SKM-1 treated with dmso at 0.1 percent for 144 hours (cell line): ENCODE measurements at regions not wholly inside any gene's neighbourhood (a gene's known extent, or its start where the extent isn't known, plus 50 kb on each side); places are given as distances from the start of the nearest gene placed in this dataset.
"Not testable (repeated sequence)": the region's sequence is repeated elsewhere in the genome, so short reads cannot be mapped to it uniquely, and the experiment has no call there.

Source experiments
- DNase-seq: peaks from one replicate; lab custom pipeline; 2025; ENCODE audit not compliant: unreplicated experiment; lab: John Stamatoyannopoulos, UW

DNA sequence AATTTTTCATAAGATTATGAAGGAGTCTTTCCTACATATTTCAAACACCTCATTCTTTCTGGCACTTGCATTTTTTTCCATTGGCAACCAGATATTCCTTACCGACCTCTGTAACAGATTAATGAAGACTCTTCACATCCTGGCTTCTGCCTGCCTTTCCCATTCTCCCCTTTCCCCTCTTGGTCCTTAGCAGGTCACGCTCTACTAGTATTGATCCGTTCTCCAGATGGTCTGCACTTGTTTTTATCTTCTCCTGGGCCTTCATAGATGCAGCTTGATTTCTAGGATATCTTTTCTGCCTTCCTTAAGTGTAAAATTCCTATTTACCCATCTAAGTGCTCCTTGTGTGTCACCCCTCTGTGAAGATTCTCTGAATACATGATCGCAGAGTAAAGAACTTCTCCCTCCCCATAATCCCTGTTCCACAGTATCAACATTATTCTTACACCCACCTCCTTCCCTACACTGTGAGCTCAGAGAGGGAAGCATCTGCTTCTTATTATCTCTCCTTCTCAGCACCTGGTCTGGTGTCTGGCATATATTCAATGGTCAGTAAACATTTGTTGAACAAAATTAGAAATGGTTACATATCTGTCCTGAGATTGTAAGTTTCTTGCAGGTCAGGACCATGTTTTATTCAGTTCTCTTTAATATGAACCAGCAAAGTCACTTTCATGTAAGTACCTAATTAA, 654.2 kb downstream of the REEP3 start:
- DNase-seq = no peak

DNA sequence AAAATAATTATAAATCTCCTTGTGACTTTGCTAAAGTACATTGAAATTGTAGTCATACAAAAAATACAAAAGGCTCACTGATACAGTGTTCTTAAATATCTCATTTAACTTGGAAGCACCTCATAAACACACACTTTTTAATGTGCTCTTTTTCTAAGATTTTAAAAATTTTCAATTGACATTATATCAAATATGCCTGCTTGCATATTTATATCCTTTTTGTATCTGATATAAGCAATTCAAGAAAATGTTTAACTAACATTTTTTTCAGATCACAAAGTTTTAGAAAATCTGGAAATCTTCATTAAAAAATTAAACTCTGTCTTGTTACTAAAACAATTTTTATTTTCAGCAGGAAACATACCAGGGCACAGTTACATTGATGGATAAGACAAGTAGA, 661.5 kb downstream of the REEP3 start:
- no peak for DNase-seq

DNA sequence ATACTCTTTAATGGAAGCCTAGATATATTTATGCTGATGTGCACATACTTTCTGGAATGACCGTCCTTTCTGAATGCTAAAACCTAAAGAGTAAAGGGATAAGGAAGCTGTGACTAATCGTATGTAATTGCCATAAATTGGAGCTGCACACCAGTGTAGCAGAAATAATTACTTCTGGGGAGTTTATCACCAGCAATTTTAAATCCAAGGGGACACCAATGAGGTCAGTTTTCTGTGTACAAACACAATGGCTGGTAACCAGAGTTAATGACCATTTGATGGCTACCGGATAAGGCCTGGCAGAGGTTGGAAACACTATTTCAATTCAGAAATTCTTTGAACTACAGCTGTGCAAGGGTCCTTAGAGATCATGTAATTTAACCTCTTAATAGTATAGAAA, 670.1 kb downstream of the REEP3 start:
- DNase-seq = no peak

DNA sequence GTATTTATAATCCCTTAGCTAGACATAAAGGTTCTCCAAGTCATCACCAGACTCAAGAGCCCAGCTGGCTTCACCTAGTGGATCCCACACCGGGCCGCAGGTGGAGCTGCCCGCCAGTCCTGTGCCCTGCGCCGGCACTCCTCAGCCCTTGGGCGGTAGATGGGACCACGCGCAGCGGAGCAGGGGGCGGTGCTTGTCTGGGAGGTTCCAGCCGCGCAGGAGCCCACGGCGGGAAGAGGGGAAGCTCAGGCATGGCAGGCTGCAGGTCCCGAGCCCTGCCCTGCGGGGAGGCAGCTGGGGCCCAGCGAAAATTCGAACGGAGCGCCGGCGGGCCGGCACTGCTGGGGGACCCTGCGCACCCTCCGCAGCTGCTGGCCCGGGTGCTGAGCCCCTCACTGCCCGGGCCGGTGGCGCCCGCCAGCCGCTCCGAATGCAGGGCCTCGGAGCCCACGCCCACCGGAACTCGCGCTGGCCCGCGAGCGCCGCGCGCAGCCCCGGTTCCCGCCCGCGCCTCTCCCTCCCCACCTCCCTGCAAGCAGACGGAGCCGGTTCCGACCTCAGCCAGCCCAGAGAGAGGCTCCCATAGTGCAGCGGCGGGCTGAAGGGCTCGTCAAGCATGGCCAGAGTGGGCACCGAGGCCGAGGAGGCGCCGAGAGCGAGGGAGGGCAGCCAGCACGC, 675.6 kb downstream of the REEP3 start:
- DNase-seq = no peak

DNA sequence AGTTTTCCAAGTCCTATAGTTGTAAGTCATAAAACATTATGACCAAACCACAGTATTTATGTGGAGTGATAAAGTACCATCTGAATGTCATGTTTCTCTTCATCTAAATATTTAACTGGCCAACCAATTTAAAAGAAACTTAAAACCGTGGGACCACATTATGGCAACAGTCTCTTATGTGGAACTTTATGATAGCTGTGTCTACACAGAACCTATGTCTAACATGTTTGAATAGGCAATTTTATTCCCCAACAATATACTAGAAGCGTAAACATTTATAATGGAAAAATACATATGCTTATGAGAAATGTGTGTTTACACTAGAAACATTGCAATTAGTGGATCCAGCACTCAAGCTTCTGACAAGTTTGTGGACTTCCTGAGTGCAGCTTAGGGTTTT, 680.7 kb downstream of the REEP3 start:
- no peak for DNase-seq

DNA sequence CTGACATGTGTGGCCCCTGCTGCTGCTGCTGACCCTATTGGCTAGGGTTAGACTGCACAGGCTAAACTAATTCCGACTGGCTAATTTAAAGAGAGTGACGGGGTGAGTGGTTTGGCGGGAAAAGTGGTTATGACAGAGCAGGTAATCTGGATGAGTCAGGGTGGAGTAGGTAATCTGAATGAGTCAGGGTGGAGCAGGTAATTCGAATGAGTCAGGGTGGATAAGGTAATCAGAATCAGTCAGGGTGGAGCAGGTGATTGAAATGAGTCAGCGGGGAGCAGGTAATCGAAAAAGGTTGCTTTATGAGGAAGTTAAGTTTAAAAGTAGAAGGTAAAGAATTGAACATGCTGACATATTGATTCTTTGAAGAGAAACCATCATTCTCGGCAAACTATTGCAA, 683.3 kb downstream of the REEP3 start:
- DNase-seq = not testable (repeated sequence)

DNA sequence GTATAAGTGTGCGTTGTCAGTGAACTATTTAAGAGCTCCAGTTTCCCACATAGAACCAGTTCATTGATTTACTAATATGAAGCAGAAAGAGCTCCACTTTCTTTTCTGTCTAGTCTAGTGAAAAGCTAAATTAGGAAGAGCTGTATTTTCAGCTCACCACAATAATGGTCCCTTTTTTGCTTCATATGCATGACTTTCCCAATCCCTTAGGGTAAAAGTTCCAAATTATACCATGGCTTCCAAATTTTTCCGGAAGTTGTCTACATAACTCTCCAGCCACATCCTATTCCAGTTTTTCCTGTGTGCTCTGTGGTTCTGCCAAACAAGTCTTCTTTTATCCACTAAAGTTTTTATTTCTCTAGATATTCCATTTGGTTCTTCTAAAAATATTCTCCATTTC, 685.2 kb downstream of the REEP3 start:
- no peak for DNase-seq

DNA sequence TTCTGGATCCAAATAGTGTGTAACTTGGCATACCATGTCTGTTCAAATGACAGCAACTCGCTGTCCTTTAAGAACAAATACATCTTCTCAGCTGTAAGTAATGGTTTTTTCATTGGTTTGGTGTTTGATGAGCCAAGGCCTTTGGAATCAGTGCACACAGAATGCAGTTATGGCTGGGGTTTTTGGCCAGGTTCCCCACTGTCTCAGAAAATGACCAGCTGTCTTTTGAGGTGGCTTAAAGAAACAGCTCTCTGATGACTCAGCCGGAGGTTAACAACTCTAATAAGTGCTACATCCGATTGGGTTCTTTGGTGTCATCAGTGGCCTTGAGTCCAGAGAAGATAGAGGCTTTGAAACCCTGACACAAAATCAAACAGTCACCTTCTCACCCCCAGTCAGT, 688.4 kb downstream of the REEP3 start:
- DNase-seq = no peak

DNA sequence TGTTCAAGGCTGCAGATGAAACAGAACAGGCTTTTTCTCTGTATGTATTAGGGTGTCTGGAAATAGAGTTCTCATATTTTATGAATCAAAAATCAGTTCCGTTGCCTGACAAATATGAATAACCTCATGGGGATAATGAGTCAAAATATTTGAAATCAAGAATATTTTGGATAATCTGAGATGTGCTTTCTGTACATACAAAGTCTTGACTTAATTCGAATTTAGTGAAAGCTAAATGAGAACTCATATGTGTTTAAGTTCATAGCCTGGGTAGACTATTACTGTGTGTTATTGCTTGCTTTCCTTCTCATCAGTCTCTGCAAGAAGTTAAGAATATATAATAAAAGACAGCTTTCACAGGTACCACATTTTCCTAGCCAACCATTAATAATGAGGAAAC, 689.0 kb downstream of the REEP3 start:
- no peak for DNase-seq

DNA sequence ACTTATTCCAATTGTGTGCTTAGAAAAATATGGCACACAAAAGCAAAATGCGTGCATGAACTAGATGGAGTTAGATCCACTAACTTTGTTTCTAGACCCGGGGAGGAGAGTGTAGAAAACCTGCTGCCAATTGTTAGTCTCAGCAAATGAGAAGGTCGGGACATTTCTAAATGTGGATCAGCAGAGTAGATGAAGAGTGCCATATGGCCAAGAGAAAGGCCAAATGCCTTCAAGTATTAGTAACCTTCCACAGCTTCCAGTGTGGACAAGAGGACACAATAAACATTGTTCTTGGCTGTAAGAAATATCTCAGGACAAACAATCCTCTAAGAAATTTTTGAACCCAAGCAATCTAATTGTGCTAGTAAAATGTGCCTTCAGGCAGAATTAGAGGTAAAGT, 690.3 kb downstream of the REEP3 start:
- no peak for DNase-seq

DNA sequence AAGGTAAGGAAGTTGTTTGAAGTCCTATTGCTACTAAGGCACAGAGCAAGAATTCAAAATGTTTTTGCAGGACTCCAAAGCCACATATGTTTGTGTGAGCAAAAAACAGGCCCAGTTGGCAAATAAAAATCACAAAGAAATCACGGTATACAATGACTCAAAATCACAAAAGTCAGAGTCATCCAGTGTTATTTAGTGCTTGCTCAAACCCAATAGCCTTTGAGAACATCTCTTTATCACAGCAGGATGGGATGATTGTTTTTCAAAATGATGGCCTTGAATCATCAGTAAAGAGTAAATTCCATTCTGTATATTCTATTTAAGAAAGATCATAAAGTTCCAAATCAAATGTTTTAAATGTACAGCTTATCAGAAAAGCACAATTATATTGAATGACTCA, 693.9 kb downstream of the REEP3 start:
- DNase-seq = no peak

DNA sequence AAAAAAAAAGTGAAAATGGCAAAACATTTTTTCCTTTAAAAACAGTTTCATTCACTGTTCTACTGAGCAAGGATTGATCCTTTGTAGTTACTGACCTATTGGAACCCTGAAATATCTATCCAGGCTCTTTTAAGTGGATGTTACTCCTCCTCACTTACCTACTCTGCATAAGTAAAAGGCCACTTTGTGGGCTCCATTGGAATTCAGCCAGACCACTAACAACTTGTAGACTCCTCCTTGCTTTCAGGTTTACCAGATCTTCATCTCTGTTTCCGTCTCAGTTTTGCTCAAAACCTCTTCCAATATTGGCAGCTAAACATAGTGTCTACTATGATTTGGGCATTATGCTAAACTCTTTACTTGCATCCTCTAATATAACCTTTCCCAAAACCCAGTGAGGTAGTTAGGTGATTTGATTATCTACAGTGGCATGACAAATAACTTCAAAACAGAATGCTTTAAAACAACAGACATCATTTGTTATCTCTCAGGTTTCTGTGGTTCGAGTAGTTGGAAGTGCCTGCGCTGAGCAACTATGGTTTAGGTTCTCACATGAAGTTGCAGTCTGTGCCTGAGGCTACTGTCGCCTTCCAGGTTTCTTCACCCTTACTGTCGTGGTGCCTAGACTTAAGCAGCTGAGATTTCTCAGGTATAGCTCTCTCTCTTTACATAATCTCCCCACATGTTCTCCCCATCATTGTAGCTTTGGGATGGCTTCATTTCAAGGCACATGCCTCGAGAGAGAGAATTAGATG, 698.2 kb downstream of the REEP3 start:
- DNase-seq = no peak

DNA sequence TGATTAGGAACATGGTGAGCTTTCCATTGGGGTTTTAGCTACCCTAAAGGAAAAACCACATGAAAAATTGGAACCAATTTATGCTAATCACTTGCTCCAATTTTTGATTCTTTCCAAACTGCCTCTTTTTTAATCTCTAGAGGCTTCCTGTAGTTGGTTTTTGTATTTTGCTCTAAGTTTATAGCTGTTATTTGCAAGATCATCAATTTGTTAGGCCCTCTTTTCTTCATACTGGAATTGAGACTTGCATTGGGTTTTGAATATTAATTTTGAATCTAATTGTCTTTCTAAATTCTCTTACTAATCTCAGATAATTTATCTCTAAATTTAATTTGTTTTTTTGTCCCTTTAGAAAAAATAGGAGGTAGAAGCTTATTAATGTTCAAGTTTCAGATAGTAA, 713.3 kb downstream of the REEP3 start:
- DNase-seq = no peak

DNA sequence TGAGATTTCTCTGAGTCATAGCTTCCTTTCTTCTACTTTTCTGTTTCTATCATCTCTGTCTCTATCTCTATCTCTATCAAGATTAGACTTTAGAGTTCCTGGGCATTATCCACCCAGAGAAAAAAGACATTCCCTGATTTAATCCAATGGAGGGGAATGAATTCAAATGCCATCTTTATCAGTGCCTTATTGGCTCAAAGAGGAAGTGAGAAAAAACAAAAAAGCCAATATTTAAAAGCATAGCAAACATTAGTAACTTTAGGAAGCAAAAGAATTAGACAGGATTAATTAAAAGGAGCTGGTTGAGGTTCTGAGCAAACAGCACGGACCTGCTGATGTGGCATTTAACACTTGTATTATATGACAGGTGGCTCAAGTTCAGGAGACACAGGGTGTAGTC, 736.5 kb downstream of the REEP3 start:
- DNase-seq = no peak

DNA sequence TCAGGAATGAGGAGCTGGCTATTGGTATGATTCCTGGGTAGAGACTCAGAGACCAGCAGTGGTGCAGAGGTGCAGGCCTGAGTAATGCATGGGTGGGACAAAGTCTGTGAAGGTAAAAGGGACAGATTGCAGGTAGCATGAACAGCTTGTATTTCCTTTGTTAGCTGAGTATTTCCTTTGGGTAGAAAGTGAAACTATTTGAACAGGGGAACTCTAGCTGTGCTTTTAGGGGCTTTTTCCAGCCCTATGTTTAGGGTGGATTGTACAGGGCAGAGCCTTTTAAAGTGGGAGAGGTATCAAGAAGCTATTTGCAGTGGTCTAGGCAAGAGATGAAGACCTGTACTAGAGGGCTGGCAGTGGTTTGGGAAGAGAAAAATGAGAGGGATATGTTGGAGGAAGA, 739.9 kb downstream of the REEP3 start:
- DNase-seq = no peak

DNA sequence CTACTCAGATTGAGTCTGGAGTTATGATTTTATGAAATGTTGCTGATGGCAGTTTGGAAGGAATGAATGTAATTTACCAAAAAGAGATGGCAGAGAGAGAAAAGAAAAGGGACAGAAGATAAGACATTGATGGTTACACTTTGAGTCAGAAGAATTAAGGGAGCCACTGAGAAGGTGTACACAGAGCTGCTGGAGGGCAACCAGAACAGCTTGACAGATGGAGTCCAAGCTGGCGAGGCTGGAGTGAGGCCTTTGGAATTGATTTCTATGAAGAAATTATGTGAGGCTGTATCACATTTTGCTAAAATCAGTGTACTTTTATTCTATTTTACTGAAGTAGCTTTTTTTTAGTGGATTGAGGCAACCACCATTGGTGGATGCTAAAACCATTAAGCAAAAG, 740.5 kb downstream of the REEP3 start:
- no peak for DNase-seq

DNA sequence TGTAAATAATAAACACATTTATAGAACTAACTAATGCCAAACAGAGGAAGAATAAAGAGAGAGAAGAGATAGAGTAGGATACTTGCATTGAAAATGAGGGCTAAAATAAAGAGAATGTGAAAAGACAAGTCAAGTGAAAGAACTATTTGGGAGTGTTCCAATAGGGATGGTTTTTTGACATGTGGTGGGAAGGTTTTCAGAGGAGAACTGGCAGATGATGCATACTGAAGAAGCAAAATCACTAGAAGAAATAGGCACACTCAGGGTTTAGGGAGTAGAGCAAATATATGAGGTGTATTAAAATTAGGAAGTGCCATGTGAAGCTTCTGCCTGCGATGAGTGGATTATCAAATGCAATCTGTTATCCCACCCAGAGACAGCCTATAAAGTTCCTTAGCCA, 744.8 kb downstream of the REEP3 start:
- no peak for DNase-seq

DNA sequence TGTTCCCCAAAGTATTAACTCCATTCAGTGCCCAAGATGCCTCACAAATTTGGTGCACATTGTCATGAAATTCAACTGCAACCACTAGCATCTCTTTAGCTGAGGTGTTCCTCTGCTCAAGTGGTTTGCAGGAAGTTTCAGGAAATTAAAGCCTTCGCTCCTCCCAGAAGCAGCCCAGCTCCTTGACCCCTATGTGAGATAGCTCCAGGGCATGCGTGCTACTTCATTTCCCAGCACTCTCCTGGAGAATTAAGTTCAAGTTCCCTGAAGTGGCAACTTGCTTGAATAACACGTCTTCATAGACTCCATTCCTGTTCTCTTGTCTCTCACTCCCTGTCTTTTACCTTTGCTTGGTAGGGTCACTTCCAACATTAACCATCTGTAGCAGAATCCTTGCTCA, 750.3 kb downstream of the REEP3 start:
- no peak for DNase-seq

DNA sequence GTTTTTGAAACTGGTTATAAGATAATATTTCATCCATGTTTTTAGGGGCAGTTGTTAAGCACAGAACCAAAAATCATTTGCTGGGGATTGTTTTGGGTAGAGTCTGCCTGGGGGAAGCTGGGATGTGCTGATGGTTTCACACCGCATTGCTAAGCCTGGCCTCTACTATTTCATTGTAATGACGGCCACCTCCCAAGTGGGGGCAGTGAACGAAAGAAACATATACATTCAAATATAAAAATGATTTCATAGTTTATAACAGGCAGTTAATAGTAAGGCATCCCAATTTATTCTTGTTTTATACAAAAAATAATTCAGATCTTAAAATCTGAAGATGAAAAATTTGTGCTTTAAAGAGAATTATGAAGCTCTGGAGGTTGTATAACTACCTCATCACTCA, 750.8 kb downstream of the REEP3 start:
- DNase-seq = no peak

DNA sequence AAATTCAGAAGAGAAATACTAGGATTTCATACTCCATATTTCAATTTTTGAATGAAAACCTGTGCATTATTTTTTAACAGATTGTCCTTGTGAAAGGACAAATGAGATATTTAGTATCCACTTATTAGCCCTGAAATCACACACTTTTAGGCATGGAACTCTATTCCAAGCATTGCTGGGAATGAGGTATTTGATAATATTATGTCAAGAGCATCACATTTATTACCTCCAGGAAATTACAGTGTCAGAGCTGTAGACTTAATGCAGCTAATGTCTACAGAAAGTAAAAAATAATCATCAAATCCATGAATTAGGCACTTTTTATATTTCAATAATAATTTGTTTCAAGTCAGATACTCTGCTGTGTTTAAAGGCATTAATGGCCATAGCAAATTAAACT, 753.8 kb downstream of the REEP3 start:
- no peak for DNase-seq

DNA sequence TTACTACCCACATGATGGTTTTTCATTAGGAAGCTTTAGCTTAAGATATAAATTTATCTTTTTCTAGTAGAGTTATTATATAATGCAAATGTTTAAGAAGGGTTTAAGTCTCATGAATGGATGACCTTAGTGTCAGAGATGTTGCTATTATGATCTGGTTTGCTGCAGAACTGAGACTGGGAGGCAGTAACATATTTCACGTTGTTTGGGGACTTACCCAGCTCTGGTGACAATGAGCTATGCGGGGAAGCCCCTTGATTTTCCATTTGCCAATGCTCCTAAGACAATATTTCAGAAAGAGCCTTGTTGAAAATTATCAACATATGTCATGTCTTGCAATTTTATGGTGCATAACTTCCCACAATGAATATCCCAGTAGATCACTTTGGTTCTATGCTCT, 754.6 kb downstream of the REEP3 start:
- DNase-seq = no peak

DNA sequence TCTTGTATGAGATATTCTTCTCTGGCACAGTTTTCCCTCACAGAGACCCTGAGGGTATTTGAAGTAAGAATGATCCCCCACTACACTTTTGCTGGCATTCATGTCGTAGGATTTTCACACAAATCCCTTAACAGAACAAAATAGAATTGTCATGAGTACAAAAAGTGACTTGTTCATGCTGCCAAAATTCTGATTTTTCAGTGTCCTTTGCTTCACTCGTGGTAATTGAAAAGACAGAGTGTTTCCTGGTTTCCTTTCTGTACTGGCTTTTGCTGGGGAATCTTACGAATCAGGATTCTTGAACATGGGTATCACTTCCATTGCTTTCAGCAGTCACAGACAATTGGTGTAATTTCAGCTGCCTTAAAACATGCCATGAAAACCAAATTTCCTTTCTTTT, 756.3 kb downstream of the REEP3 start:
- DNase-seq = no peak
